ENCODE measurements at regions not wholly inside any gene's neighbourhood (a gene's known extent, or its start where the extent isn't known, plus 50 kb on each side); places are given as distances from the start of the nearest gene placed in this dataset.

DNA sequence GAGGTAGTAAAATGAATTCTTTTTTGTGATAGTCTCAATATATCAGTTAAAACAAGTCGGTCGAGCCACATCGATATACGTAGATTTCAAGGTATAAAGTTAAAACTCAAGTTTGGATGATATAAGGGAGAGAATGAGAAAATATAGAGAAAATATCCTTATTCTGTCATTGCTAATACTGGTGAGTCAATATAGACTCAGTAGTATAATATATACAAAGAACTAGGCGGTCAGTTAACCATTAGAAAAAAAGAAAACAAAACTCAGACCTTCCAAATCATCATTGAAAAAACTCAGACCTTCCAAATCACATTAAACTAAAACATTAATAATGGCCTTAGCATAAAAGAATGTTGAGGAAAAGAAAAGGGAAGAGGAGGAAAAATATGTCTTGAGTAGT, 817.1 kb upstream of the IGFBP3 start:
- no peak overlapping the region for H3K27ac Mint-ChIP-seq (ENCODE audit: unreplicated experiment)
- no peaks in the 10 kb centered on the region for H3K27me3 Mint-ChIP-seq (ENCODE audit: low read depth, unreplicated experiment)
- no peaks in the 10 kb centered on the region for H4K20me1 ChIP-seq (ENCODE audit: insufficient read depth, low read length)
- no peak overlapping the region for H3K4me3 ChIP-seq (ENCODE audit: insufficient read depth, low read depth, low read length)
- no peak overlapping the region for H3K27ac ChIP-seq (ENCODE audit: low read depth, low read length)
- H2AFZ ChIP-seq (ENCODE audit: low read depth, low read length), result no peak overlapping the region
- no peak for FAIRE-seq
- H3K4me3 Mint-ChIP-seq (ENCODE audit: unreplicated experiment), result no peak overlapping the region
- H3K9me3 Mint-ChIP-seq (ENCODE audit: unreplicated experiment), result no peaks in the 10 kb centered on the region
- H3K36me3 ChIP-seq (ENCODE audit: insufficient read depth, low read length), result no peaks in the 10 kb centered on the region
- no peaks in the 10 kb centered on the region for H3K4me1 ChIP-seq (ENCODE audit: insufficient read depth, low read length)
- no peaks in the 10 kb centered on the region for H3K4me1 Mint-ChIP-seq (ENCODE audit: low read depth, unreplicated experiment)
- no peak overlapping the region for H3K4me2 ChIP-seq (ENCODE audit: low read length)
- H3K9me3 ChIP-seq (ENCODE audit: insufficient read depth, low read depth, low read length), result no peaks in the 10 kb centered on the region
- H3K27me3 ChIP-seq (ENCODE audit: insufficient read depth, low read length), result no peaks in the 10 kb centered on the region
- no peak for TF ChIP-seq EZH2 (IDR thresholded peaks at IDR 0.05; ENCODE audit: insufficient read depth, low read length)
- no peak for TF ChIP-seq CTCF (IDR thresholded peaks at IDR 0.05; ENCODE audit: insufficient read depth, low read depth, low read length)
- no peaks in the 10 kb centered on the region for H3K36me3 Mint-ChIP-seq (ENCODE audit: low read depth, unreplicated experiment)
- DNase-seq (ENCODE audit: low read depth), result no peak
- H3K9ac ChIP-seq (ENCODE audit: low read length), result no peak overlapping the region
- no peaks in the 10 kb centered on the region for H3K79me2 ChIP-seq (ENCODE audit: insufficient read depth, low read length)

- Mint-ChIP-seq H3K4me3 (ENCODE audit: unreplicated experiment) (no peak overlapping the region), H3K36me3 (ENCODE audit: low read depth, unreplicated experiment) (no peaks in the 10 kb centered on the region), H3K4me1 (ENCODE audit: low read depth, unreplicated experiment) (peaks cover 5% of the 10 kb centered on the region), H3K9me3 (ENCODE audit: unreplicated experiment) (peaks cover 3% of the 10 kb centered on the region), H3K27me3 (ENCODE audit: low read depth, unreplicated experiment) (no peaks in the 10 kb centered on the region), H3K27ac (ENCODE audit: unreplicated experiment) (no peak overlapping the region)
- Histone ChIP-seq H3K36me3 (ENCODE audit: insufficient read depth, low read length) (no peaks in the 10 kb centered on the region), H3K4me3 (ENCODE audit: insufficient read depth, low read depth, low read length) (no peak overlapping the region), H2AFZ (ENCODE audit: low read depth, low read length) (no peak overlapping the region), H3K4me2 (ENCODE audit: low read length) (no peak overlapping the region), H3K27ac (ENCODE audit: low read depth, low read length) (no peak overlapping the region), H3K27me3 (ENCODE audit: insufficient read depth, low read length) (no peaks in the 10 kb centered on the region), H3K79me2 (ENCODE audit: insufficient read depth, low read length) (no peaks in the 10 kb centered on the region), H4K20me1 (ENCODE audit: insufficient read depth, low read length) (no peaks in the 10 kb centered on the region), H3K9me3 (ENCODE audit: insufficient read depth, low read depth, low read length) (no peaks in the 10 kb centered on the region), H3K9ac (ENCODE audit: low read length) (no peak overlapping the region), H3K4me1 (ENCODE audit: insufficient read depth, low read length) (no peaks in the 10 kb centered on the region)
- TF ChIP-seq EZH2 (IDR thresholded peaks at IDR 0.05; ENCODE audit: insufficient read depth, low read length) (no peak), CTCF (IDR thresholded peaks at IDR 0.05; ENCODE audit: insufficient read depth, low read depth, low read length) (no peak)
- DNase-seq (ENCODE audit: low read depth) (no peak), FAIRE-seq (peak; percentile 45)
Measured at GRCh38 chr7:46725838-46726237, 804.8 kb upstream of the IGFBP3 start.

- no peak overlapping the region for H3K27ac ChIP-seq (ENCODE audit: low read depth, low read length)
- TF ChIP-seq CTCF (IDR thresholded peaks at IDR 0.05; ENCODE audit: insufficient read depth, low read depth, low read length) (no peak), EZH2 (IDR thresholded peaks at IDR 0.05; ENCODE audit: insufficient read depth, low read length) (no peak)
- no peak for DNase-seq (ENCODE audit: low read depth)
- H3K4me1 Mint-ChIP-seq (ENCODE audit: low read depth, unreplicated experiment), result peaks cover 5% of the 10 kb centered on the region
- no peaks in the 10 kb centered on the region for H3K4me1 ChIP-seq (ENCODE audit: insufficient read depth, low read length)
- no peaks in the 10 kb centered on the region for H3K27me3 ChIP-seq (ENCODE audit: insufficient read depth, low read length)
- no peak overlapping the region for H2AFZ ChIP-seq (ENCODE audit: low read depth, low read length)
- H3K9ac ChIP-seq (ENCODE audit: low read length), result no peak overlapping the region
- H3K27ac Mint-ChIP-seq (ENCODE audit: unreplicated experiment), result no peak overlapping the region
- H3K4me3 Mint-ChIP-seq (ENCODE audit: unreplicated experiment), result no peak overlapping the region
- no peaks in the 10 kb centered on the region for H3K9me3 ChIP-seq (ENCODE audit: insufficient read depth, low read depth, low read length)
- H3K4me2 ChIP-seq (ENCODE audit: low read length), result no peak overlapping the region
- no peak for FAIRE-seq
- H3K36me3 Mint-ChIP-seq (ENCODE audit: low read depth, unreplicated experiment), result no peaks in the 10 kb centered on the region
- H3K27me3 Mint-ChIP-seq (ENCODE audit: low read depth, unreplicated experiment), result no peaks in the 10 kb centered on the region
- H3K79me2 ChIP-seq (ENCODE audit: insufficient read depth, low read length), result no peaks in the 10 kb centered on the region
- H4K20me1 ChIP-seq (ENCODE audit: insufficient read depth, low read length), result no peaks in the 10 kb centered on the region
- H3K36me3 ChIP-seq (ENCODE audit: insufficient read depth, low read length), result no peaks in the 10 kb centered on the region
- H3K9me3 Mint-ChIP-seq (ENCODE audit: unreplicated experiment), result peaks cover 3% of the 10 kb centered on the region
- H3K4me3 ChIP-seq (ENCODE audit: insufficient read depth, low read depth, low read length), result no peak overlapping the region
Measured at GRCh38 chr7:46725136-46725535, 804.1 kb upstream of the IGFBP3 start.
